ENCODE measurements at regions not wholly inside any gene's neighbourhood (a gene's known extent, or its start where the extent isn't known, plus 50 kb on each side); places are given as distances from the start of the nearest gene placed in this dataset.

DNA sequence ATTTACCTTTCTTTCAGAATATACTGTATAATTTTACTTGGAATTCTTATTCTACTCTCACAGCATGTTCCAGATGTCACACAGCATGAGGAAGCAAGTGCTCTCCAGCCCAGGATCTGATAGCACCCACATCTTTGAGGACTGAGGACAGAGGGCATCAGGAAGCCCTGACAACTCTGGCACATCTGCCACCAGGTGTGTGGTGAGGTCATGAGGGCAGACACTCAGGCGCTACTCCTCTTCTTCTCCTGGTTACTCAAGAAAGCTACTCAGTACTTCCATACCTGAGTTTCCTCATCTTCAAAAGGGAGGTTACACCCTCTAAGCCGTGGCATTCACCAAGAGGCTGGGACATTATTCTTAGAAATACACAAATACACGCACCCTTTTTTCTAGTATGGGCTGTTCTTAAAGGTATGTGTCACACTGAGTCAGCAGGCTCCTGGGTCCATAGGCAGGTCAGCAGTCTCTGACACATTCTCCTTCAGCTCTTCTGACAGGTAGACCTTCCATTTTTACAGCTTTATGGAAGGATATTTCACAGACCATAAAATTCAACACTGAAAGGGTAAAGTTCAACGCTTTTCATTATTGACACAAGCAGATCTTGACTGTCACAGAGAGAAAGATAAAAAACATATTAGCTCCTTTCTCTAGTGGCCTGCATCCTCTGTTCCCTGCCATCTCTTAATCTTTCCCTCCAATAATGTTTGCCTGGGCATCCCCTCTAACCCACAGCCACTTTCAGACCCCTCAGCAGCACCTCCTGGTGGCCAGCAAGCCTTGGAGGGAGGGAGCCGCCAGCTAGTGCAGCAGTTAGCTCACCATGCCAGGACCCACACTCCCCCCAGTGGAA lies 103.2 kb upstream of the TJP1 start (continued):
- TF ChIP-seq, protein P1, sequence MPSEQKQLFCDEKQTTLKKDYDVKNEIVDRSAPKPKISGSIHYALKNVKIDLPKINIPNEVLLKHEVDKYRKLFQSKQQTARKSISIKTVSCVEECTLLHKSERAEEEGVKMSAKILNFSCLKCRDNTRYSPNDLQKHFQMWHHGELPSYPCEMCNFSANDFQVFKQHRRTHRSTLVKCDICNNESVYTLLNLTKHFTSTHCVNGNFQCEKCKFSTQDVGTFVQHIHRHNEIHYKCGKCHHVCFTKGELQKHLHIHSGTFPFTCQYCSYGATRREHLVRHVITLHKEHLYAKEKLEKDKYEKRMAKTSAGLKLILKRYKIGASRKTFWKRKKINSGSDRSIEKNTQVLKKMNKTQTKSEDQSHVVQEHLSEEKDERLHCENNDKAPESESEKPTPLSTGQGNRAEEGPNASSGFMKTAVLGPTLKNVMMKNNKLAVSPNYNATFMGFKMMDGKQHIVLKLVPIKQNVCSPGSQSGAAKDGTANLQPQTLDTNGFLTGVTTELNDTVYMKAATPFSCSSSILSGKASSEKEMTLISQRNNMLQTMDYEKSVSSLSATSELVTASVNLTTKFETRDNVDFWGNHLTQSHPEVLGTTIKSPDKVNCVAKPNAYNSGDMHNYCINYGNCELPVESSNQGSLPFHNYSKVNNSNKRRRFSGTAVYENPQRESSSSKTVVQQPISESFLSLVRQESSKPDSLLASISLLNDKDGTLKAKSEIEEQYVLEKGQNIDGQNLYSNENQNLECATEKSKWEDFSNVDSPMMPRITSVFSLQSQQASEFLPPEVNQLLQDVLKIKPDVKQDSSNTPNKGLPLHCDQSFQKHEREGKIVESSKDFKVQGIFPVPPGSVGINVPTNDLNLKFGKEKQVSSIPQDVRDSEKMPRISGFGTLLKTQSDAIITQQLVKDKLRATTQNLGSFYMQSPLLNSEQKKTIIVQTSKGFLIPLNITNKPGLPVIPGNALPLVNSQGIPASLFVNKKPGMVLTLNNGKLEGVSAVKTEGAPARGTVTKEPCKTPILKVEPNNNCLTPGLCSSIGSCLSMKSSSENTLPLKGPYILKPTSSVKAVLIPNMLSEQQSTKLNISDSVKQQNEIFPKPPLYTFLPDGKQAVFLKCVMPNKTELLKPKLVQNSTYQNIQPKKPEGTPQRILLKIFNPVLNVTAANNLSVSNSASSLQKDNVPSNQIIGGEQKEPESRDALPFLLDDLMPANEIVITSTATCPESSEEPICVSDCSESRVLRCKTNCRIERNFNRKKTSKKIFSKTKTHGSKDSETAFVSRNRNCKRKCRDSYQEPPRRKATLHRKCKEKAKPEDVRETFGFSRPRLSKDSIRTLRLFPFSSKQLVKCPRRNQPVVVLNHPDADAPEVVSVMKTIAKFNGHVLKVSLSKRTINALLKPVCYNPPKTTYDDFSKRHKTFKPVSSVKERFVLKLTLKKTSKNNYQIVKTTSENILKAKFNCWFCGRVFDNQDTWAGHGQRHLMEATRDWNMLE (tag by site-specific recombination; conservative IDR thresholded peaks at IDR 0.05; ENCODE audit: low read depth) = no peak
- 0 out of 2 replicates have a peak, but pooled peaks have one; percentile 23 for TF ChIP-seq GLIS2 (tag by site-specific recombination; IDR thresholded peaks at IDR 0.05)
- TF ChIP-seq ZNF549 (tag by site-specific recombination; IDR thresholded peaks at IDR 0.05) = no peak
- no peak for TF ChIP-seq ZNF423 (tag by site-specific recombination; IDR thresholded peaks at IDR 0.05)
- TF ChIP-seq ZNF654 (tag by site-specific recombination; IDR thresholded peaks at IDR 0.05; ENCODE audit: low read depth) = peak; percentile 65
- TF ChIP-seq, protein P2, sequence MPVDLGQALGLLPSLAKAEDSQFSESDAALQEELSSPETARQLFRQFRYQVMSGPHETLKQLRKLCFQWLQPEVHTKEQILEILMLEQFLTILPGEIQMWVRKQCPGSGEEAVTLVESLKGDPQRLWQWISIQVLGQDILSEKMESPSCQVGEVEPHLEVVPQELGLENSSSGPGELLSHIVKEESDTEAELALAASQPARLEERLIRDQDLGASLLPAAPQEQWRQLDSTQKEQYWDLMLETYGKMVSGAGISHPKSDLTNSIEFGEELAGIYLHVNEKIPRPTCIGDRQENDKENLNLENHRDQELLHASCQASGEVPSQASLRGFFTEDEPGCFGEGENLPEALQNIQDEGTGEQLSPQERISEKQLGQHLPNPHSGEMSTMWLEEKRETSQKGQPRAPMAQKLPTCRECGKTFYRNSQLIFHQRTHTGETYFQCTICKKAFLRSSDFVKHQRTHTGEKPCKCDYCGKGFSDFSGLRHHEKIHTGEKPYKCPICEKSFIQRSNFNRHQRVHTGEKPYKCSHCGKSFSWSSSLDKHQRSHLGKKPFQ (tag by site-specific recombination; IDR thresholded peaks at IDR 0.05) = no peak
- no peak for TF ChIP-seq ZBTB1 (tag by site-specific recombination; IDR thresholded peaks at IDR 0.05)
- no peak for TF ChIP-seq ZNF146 (tag by site-specific recombination; IDR thresholded peaks at IDR 0.05)
- no peak for TF ChIP-seq ZNF768 (tag by site-specific recombination; IDR thresholded peaks at IDR 0.05)
- no peak for TF ChIP-seq ZNF121 (tag by site-specific recombination; IDR thresholded peaks at IDR 0.05)
- no peak for TF ChIP-seq ZNF747 (tag by site-specific recombination; IDR thresholded peaks at IDR 0.05)
- TF ChIP-seq FEZF1 (tag by site-specific recombination; IDR thresholded peaks at IDR 0.05) = no peak
- no peak for TF ChIP-seq ZNF335 (tag by site-specific recombination; conservative IDR thresholded peaks at IDR 0.05)
- TF ChIP-seq ZNF202 (tag by site-specific recombination; IDR thresholded peaks at IDR 0.05; ENCODE audit: borderline replicate concordance) = no peak
- no peak for TF ChIP-seq HOXD13 (CRISPR knock-in tag; IDR thresholded peaks at IDR 0.05; ENCODE audit: borderline replicate concordance)
- TF ChIP-seq, protein P3, sequence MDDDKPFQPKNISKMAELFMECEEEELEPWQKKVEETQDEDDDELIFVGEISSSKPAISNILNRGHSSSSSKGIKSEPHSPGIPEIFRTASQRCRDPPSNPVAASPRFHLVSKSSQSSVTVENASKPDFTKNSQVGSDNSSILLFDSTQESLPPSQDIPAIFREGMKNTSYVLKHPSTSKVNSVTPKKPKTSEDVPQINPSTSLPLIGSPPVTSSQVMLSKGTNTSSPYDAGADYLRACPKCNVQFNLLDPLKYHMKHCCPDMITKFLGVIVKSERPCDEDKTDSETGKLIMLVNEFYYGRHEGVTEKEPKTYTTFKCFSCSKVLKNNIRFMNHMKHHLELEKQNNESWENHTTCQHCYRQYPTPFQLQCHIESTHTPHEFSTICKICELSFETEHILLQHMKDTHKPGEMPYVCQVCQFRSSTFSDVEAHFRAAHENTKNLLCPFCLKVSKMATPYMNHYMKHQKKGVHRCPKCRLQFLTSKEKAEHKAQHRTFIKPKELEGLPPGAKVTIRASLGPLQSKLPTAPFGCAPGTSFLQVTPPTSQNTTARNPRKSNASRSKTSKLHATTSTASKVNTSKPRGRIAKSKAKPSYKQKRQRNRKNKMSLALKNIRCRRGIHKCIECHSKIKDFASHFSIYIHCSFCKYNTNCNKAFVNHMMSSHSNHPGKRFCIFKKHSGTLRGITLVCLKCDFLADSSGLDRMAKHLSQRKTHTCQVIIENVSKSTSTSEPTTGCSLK (tag by site-specific recombination; IDR thresholded peaks at IDR 0.05) = no peak
- TF ChIP-seq ZNF843 (tag by site-specific recombination; IDR thresholded peaks at IDR 0.05) = 0 out of 2 replicates have a peak, but pooled peaks have one; percentile 50
- no peak for TF ChIP-seq ZNF138 (tag by site-specific recombination; IDR thresholded peaks at IDR 0.05; ENCODE audit: borderline replicate concordance)
- TF ChIP-seq, protein P4, sequence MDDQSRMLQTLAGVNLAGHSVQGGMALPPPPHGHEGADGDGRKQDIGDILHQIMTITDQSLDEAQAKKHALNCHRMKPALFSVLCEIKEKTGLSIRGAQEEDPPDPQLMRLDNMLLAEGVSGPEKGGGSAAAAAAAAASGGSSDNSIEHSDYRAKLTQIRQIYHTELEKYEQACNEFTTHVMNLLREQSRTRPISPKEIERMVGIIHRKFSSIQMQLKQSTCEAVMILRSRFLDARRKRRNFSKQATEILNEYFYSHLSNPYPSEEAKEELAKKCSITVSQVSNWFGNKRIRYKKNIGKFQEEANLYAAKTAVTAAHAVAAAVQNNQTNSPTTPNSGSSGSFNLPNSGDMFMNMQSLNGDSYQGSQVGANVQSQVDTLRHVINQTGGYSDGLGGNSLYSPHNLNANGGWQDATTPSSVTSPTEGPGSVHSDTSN (CRISPR knock-in tag; IDR thresholded peaks at IDR 0.05) = no peak
- no peak for TF ChIP-seq ZNF140 (tag by site-specific recombination; IDR thresholded peaks at IDR 0.05)
- TF ChIP-seq ZNF416 (tag by site-specific recombination; IDR thresholded peaks at IDR 0.05) = no peak
- TF ChIP-seq, protein P5, sequence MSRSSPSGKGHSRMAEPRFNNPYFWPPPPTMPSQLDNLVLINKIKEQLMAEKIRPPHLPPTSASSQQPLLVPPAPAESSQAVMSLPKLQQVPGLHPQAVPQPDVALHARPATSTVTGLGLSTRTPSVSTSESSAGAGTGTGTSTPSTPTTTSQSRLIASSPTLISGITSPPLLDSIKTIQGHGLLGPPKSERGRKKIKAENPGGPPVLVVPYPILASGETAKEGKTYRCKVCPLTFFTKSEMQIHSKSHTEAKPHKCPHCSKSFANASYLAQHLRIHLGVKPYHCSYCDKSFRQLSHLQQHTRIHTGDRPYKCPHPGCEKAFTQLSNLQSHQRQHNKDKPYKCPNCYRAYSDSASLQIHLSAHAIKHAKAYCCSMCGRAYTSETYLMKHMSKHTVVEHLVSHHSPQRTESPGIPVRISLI (tag by site-specific recombination; IDR thresholded peaks at IDR 0.05) = no peak
- TF ChIP-seq, protein P6, sequence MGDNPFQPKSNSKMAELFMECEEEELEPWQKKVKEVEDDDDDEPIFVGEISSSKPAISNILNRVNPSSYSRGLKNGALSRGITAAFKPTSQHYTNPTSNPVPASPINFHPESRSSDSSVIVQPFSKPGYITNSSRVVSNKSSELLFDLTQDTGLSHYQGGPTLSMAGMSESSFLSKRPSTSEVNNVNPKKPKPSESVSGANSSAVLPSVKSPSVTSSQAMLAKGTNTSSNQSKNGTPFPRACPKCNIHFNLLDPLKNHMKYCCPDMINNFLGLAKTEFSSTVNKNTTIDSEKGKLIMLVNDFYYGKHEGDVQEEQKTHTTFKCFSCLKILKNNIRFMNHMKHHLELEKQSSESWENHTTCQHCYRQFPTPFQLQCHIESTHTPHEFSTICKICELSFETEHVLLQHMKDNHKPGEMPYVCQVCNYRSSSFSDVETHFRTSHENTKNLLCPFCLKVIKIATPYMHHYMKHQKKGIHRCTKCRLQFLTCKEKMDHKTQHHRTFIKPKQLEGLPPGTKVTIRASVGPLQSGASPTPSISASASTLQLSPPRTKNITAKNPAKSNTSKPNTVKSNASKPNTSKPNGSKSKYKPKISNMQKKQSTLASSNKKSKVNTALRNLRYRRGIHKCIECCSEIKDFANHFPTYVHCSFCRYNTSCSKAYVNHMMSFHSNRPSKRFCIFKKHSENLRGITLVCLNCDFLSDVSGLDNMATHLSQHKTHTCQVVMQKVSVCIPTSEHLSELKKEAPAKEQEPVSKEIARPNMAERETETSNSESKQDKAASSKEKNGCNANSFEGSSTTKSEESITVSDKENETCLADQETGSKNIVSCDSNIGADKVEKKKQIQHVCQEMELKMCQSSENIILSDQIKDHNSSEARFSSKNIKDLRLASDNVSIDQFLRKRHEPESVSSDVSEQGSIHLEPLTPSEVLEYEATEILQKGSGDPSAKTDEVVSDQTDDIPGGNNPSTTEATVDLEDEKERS (tag by site-specific recombination; IDR thresholded peaks at IDR 0.05) = no peak
- no peak for TF ChIP-seq ZNF394 (tag by site-specific recombination; IDR thresholded peaks at IDR 0.05; ENCODE audit: borderline replicate concordance)
- no peak for TF ChIP-seq ZBTB48 (tag by site-specific recombination; IDR thresholded peaks at IDR 0.05)

Data from HEK293 (cell line).